Stimulated activated CD4-positive, alpha-beta T cell treated with anti-CD3 and anti-CD28 coated beads, TNF-alpha, amount 100 ng/mL, for 1 hour (primary cell): ENCODE measurements at regions not wholly inside any gene's neighbourhood (a gene's known extent, or its start where the extent isn't known, plus 50 kb on each side); places are given as distances from the start of the nearest gene placed in this dataset.

Source experiments
- DNase-seq, 3 donors: peaks; one replicate each; pipeline ENCODE4 v3.0.0-alpha.2; 2020; ENCODE audit warnings: low read depth in 3 of 3, low spot score in 1 of 3

GRCh38 chr18:8962855-8963635 is 139.5 kb upstream of the NDUFV2 start:
- no peak for DNase-seq

DNA sequence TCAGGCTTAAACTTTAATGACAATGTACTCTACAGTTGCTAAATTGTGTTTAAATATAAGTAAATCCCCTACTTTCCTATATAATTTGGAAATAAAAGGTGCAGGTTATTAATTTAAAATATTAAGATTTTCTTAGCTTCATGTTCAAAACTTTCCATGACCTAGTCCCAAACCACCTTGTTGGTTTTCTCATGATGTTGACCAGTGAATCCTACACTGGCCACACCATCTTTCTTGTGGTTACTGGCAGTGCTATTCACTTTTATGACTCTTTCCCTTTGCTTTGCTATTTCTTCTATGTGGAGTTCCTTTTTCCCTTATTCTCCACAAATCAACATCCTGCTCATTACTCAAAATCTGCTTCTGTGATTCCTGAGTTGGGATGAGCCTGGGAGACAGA is 138.6 kb upstream of the NDUFV2 start:
- no peak for DNase-seq

- DNase-seq: no peak
Observed at GRCh38 chr18:8965398-8965797, 137.1 kb upstream of the NDUFV2 start.

DNA sequence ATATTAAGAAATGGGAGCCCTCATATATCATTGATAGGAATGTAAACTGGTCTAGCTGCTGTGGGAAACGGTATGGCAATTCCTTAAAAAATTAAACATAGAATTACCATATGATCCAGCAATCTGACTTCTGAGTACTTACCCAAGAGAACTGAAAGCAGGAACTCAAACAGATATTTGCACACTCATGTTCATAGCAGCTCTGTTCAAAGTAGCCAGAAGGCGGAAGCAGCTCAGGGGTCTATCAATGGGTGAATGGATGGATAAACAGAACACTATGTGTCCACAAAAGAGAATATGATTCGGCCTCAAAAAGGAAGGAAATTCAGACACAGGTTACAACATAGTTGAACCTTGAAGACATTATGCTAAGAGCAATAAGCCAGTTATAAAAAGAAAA is 135.7 kb upstream of the NDUFV2 start:
- DNase-seq: no peak

- DNase-seq: no peak
Observed at GRCh38 chr18:8967573-8967972, 134.9 kb upstream of the NDUFV2 start.

DNA sequence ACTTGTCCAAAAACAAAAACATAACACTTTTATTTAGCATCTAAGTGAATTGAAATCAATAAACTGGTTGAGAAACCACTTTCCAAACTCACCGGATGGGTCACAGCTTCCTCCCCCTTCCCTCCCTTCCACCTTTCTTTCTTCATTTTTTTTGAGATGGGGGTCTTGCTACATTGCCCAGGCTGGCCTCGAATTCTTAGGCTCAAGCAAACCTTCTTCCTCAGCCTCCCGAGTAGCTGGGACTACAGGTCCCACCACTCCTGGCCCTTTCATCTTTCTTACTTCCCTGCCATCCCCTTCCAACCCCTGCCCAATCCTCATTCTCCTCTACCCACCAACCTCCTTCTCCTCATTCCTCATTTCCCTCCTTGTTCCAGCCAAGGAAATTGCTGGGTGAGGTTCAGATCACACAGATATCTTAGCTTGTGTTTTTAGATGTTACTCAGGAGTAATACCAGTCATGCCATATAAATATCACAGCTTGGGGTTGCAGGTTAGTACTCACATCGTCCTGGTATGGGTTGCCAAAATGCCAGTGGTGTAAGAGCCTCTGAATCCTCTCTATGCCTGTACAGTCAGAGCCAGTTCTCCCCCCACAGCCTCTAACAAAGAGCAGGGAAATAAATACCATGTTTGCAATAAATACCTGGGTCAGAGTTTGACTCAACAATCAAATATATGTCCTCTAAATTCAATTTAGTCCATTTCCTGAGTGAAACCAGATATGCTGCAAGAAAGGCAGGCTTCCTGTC is 132.7 kb upstream of the NDUFV2 start:
- DNase-seq: no peak

GRCh38 chr18:8970843-8971242 is 131.7 kb upstream of the NDUFV2 start:
- DNase-seq: no peak

DNA sequence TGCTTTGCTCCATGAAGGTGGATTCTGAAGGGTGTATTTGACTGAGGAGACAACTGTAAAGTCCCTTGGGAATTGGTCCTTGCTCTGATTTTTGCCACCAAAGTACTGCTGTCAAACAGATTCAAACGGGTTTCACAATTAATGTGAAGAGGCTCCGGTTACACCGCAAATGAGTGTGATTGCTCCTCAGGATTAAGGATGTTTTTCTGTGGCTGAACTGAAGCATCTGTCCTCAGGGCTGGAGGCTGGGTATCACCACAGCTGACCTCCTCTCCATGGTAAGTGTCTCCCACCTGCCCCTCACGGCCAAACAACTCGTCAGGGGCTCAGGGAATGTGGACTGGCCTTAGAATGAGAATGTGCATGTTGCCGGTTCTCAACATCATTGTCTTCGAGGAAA is 130.4 kb upstream of the NDUFV2 start:
- DNase-seq: no peak

GRCh38 chr18:8974279-8974678 is 128.2 kb upstream of the NDUFV2 start:
- no peak for DNase-seq

- no peak for DNase-seq
Observed at GRCh38 chr18:8974696-8975095, 127.8 kb upstream of the NDUFV2 start.

GRCh38 chr18:8975624-8976023 is 126.9 kb upstream of the NDUFV2 start:
- no peak for DNase-seq

GRCh38 chr18:8976606-8977005 is 125.9 kb upstream of the NDUFV2 start:
- no peak for DNase-seq

GRCh38 chr18:8977166-8977565 is 125.3 kb upstream of the NDUFV2 start:
- DNase-seq: no peak

- DNase-seq: no peak
Observed at GRCh38 chr18:8977701-8978100, 124.8 kb upstream of the NDUFV2 start.

- DNase-seq: no peak
Observed at GRCh38 chr18:8978394-8978793, 124.1 kb upstream of the NDUFV2 start.

DNA sequence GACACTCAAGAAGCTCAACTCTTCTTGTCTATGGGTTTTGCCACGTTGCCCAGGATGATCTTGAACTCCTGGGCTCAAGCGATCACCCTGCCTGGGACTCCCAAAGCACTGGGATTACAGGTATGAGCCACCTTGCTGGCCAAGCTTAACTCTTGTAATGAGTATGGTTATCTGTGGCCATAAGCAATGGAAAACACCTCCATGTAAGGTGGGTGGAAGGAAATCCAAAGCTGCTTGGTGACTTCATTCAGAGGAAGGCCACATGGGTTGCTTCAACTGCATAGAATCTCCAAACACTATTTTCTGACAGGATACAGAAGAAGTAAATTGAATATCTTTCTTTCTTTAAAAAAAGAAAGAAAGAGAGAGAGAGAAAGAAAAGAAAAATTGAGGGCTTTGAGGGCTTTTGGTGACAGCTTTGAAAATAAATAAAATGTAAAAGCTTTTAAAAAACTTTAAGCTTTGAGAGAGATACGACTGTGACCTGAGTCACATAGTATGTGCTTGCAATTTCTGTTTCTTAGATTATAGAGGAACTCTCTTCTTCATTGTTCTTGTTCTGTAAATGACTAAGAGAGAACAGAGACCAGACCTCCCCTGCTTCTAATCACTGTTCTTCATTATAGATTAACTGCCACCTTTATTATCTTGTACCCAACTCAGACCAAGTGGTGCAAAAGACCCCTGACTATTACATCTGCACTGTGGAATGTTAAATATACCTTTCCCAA is 123.1 kb upstream of the NDUFV2 start:
- no peak for DNase-seq

GRCh38 chr18:8980496-8980895 is 122.0 kb upstream of the NDUFV2 start:
- DNase-seq: no peak

GRCh38 chr18:8980918-8981317 is 121.6 kb upstream of the NDUFV2 start:
- DNase-seq: no peak

- DNase-seq: no peak
Observed at GRCh38 chr18:8982416-8983183, 119.9 kb upstream of the NDUFV2 start.

DNA sequence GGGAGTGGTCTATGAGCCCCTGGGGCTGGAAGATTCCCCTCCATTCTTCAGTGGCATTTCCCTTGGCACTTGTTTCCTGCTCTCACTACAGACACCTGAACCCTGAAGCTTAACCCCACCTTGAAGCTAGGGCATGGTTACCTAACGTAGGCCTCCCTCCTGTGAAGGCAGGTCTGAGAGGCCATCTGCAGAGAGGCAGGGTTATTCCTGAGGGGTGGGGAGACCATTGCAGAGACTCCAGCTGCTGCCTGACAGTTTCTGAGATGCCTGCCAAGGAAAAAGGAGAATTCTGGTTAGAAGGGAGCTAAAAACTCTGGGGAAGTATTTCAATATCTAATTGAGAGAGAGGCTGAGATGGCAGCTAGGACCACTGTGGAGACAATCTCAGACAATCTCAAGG is 119.3 kb upstream of the NDUFV2 start:
- DNase-seq: no peak

DNA sequence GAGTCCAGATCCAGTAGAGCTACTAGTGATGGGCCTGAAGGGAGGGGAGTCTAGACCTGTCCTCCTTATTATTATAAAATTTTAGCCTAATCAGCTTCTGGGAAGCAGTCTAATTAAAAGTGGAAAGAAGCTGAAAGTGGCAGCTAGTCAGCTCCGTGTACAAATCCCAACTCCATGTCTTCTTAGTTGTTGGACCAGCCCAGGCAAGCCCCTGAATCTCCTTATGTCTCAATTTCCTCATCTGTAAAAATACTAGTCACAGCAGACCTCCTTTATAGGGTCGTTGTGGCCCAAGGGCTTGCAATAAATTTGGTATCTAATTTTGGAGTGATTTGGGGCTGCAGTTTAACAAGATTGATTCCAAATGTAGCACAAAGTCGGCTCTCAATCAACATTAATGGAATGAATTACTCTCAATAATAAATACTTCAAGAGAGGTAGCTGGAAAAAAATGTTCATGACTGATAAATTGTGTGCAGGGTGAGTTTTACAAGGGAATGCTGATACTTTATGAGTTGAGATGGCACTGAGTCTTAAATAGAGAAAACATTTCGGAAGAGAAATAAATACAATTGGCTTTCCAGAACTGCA is 118.3 kb upstream of the NDUFV2 start:
- no peak for DNase-seq
